Fibroblast of gingiva (primary cell): ENCODE measurements at regions not wholly inside any gene's neighbourhood (a gene's known extent, or its start where the extent isn't known, plus 50 kb on each side); places are given as distances from the start of the nearest gene placed in this dataset.

Source experiments
- DNase-seq: peaks from one replicate; pipeline ENCODE4 v3.0.0-alpha.2; 2011; ENCODE audit warnings: low read depth

- no peak for DNase-seq
Observed at GRCh38 chr18:27274901-27275300, 89.8 kb upstream of the CHST9 start.

DNA sequence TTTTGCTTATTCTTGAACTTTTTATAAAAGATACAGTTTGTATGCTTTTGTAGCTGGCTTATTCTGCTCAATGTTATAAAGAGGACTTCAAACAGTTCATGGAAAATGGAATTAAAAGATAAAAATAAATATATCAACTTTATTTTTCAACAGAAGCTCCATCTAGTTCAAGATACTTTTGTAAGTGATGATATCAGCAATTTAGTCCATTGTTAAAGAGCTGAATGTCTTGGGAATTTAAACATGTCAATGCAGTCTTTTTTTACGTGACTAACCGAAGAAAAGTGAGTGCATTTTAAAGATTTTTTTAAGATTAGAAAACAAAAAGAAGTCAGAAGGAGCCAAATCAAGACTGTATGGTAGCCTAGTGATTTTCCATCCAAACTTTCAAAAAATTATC is 85.4 kb upstream of the CHST9 start:
- no peak for DNase-seq

- no peak for DNase-seq
Observed at GRCh38 chr18:27263369-27263768, 78.3 kb upstream of the CHST9 start.

GRCh38 chr18:27261769-27262549 is 76.9 kb upstream of the CHST9 start:
- DNase-seq, result no peak

GRCh38 chr18:27253571-27253970 is 68.5 kb upstream of the CHST9 start:
- DNase-seq, result no peak

DNA sequence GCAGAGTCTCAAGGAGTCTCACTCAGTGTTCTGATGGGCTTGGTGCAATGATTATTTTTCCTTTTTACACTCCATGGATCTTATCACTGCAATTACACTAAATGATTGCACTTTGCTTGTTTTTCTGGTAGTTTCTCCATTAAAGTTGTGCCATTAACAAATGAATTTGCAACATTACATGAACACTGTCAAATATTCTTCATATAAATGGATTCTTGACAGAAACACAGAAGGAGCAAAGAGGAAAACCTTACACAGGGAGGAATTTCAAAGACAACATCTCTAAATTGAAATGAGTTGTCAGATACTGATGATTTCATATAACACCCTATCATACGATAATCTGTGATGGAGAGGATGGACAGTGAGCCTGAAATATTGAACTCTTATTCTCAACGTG is 65.4 kb upstream of the CHST9 start:
- DNase-seq, result no peak

DNA sequence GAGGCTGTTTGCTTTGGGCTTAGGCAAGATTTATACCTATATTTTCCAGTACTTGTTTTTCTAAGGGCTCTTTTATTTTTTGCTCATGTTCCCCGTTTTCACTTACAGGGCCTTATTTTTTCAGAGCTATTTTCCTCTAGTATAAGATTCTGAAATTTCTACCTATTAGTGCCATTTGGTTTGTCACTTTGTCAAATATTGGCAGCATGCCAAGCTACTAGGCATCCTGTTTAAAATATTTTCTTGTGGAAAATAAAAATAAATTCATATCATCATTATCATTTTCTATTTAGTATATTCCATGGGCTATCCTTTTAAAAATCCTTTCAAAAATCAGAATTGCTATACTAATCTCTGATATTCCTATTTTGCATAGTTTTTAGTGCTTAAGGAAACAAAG is 64.8 kb upstream of the CHST9 start:
- DNase-seq, result no peak

- no peak for DNase-seq
Observed at GRCh38 chr18:27244259-27244658, 59.2 kb upstream of the CHST9 start.

- no peak for DNase-seq
Observed at GRCh38 chr18:27242392-27243047, 57.4 kb upstream of the CHST9 start.

DNA sequence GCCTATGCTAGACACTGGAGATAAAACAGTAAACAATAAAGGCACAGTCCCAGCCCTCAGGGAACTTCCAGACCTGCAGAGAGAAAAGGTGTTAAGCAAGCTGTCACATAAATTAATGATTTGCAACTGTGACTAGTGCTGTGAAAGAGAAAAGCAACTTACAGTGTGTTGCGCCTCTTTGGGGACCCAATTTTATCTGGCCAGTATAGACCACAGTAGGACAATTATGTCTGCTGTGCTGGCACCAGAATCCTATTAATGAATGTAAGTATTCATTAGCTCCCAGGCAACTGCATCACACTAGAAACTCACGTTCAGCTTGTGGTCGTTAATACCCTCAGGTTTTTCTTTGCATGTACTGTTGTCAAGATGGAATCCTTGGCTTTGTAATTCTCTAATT is 55.3 kb upstream of the CHST9 start:
- DNase-seq, result no peak

- no peak for DNase-seq
Observed at GRCh38 chr18:27239669-27240068, 54.6 kb upstream of the CHST9 start.

GRCh38 chr18:27235218-27235870 is 50.2 kb upstream of the CHST9 start:
- no peak for DNase-seq
